Esophagus (tissue), 2 donors: ENCODE measurements at regions not wholly inside any gene's neighbourhood (a gene's known extent, or its start where the extent isn't known, plus 50 kb on each side); places are given as distances from the start of the nearest gene placed in this dataset.
"Not testable (repeated sequence)": the region's sequence is repeated elsewhere in the genome, so short reads cannot be mapped to it uniquely, and the experiment has no call there.

Experiments used
- H3K27ac ChIP-seq, 2 donors: one replicate each; pipeline ENCODE4 v1.5.1; 2013; ENCODE audit warnings: low read depth in 2 of 2, mild to moderate bottlenecking in 2 of 2, inconsistent platforms in 1 of 2, low read length in 1 of 2, moderate library complexity in 1 of 2
- H3K27me3 ChIP-seq, 2 donors: one replicate each; pipeline ENCODE4 v1.6.1; 2013; ENCODE audit warnings: low read length in 2 of 2, control low read depth in 1 of 2, mild to moderate bottlenecking in 1 of 2; ENCODE audit not compliant: insufficient read depth in 2 of 2, control insufficient read depth in 1 of 2
- H3K36me3 ChIP-seq, 2 donors: one replicate each; pipeline ENCODE4 v1.6.1; 2013; ENCODE audit warnings: low read length in 1 of 2; ENCODE audit not compliant: control insufficient read depth in 2 of 2, insufficient read depth in 2 of 2
- H3K4me1 ChIP-seq, 2 donors: one replicate each; pipeline ENCODE4 v1.6.1; 2013; ENCODE audit warnings: low read length in 1 of 2; ENCODE audit not compliant: control insufficient read depth in 2 of 2, insufficient read depth in 2 of 2
- H3K4me3 ChIP-seq, 2 donors: one replicate each; pipeline ENCODE4 v1.5.1; 2013; ENCODE audit warnings: low read length in 2 of 2, mild to moderate bottlenecking in 2 of 2, low read depth in 1 of 2, moderate library complexity in 1 of 2
- H3K9me3 ChIP-seq, 2 donors: one replicate each; pipeline ENCODE4 v1.6.1; 2013; ENCODE audit warnings: mild to moderate bottlenecking in 2 of 2, low read depth in 1 of 2, low read length in 1 of 2, moderate library complexity in 1 of 2; ENCODE audit not compliant: control insufficient read depth in 2 of 2, insufficient read depth in 1 of 2
- WGBS, 2 donors: extraction: QIAGEN DNeasy Blood & Tissue Kit; methylation state at CpG; one replicate each; pipeline ENCODE4 v1.1.7; 2013; 5-methylcytosine and 5-hydroxymethylcytosine counted together
- donor health status: healthy with polysubstance abuse.
- donor health status: Bipolar disorder and iron deficiency.

DNA sequence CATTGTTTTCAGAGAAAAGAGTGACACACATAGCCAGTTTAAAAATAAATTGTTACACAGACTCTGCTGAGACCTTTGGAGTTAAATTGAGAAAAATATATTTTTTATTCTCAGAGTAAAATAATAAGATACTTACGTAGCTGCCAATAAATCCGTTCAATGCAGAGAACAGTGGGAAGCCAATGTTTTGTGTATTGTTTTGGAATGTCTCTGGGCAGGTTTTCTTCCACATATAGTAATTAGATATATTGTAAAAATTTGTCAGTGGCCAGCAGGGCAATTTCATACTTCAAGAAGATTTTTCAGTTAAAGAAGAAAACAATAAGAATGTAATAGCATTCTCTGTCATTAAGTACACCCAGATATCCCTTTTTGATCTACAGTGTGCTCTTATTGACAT lies 999.5 kb upstream of the INTU start:
- Histone ChIP-seq H3K4me3 (no peak overlapping the region), H3K36me3 (no peaks in the 10 kb centered on the region), H3K9me3 (no peaks in the 10 kb centered on the region), H3K27me3 (no peaks in the 10 kb centered on the region), H3K4me1 (no peaks in the 10 kb centered on the region), H3K27ac (no peak overlapping the region)
- WGBS, 2 donors, result 81 to 83% methylated on average over 2 of the region's 2 CpGs

GRCh38 chr4:126637706-126638105 lies 995.1 kb upstream of the INTU start:
- H3K4me3 ChIP-seq, result no peak overlapping the region
- no peaks in the 10 kb centered on the region for H3K4me1 ChIP-seq
- H3K27ac ChIP-seq, result no peak overlapping the region
- no peaks in the 10 kb centered on the region for H3K27me3 ChIP-seq
- H3K36me3 ChIP-seq, result no peaks in the 10 kb centered on the region
- no peaks in the 10 kb centered on the region for H3K9me3 ChIP-seq
- 87 to 90% methylated on average over 3 of the region's 3 CpGs for WGBS, 2 donors

DNA sequence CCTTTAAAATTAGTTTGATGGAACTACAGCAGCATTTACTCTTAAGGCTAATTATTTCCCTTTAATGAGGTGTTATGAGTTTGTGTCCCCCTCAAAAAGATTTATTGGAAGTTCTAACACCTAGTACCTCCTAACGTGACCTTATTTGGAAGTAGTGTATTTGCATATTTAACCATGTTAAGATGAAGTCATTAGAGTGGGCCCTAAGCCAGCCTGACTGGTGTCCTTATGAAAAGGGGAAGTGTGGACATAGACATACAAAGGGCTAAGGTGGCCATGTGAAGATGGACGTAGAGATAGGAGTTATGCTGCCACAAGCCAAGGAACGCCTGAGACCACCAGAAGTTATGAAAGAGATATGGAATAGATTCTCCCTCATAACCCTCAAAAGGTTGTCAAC lies 985.4 kb upstream of the INTU start:
- Histone ChIP-seq H3K9me3 (no peaks in the 10 kb centered on the region), H3K4me3 (no peak overlapping the region), H3K27me3 (no peaks in the 10 kb centered on the region), H3K4me1 (no peaks in the 10 kb centered on the region), H3K27ac (no peak overlapping the region), H3K36me3 (no peaks in the 10 kb centered on the region)
- WGBS, 2 donors, result 82 to 88% methylated on average over 3 of the region's 3 CpGs

GRCh38 chr4:126647756-126648397 lies 984.9 kb upstream of the INTU start:
- Histone ChIP-seq H3K27me3 (no peaks in the 10 kb centered on the region), H3K36me3 (no peaks in the 10 kb centered on the region), H3K4me1 (no peaks in the 10 kb centered on the region), H3K27ac (no peak overlapping the region), H3K4me3 (no peak overlapping the region), H3K9me3 (no peaks in the 10 kb centered on the region)
- WGBS, 2 donors, result 49 to 52% methylated on average over 3 of the region's 3 CpGs

- Histone ChIP-seq H3K27ac (no peak overlapping the region), H3K9me3 (no peaks in the 10 kb centered on the region), H3K4me3 (no peak overlapping the region), H3K4me1 (no peaks in the 10 kb centered on the region), H3K27me3 (no peaks in the 10 kb centered on the region), H3K36me3 (no peaks in the 10 kb centered on the region)
- whole genome bisulfite sequencing, 2 donors, result 51 to 64% methylated on average over 1 of the region's 1 CpG
These were observed 974.3 kb upstream of the INTU start for GRCh38 chr4:126658411-126658810.

- Histone ChIP-seq H3K9me3 (no peaks in the 10 kb centered on the region), H3K27me3 (no peaks in the 10 kb centered on the region), H3K27ac (no peak overlapping the region), H3K4me1 (no peaks in the 10 kb centered on the region), H3K4me3 (no peak overlapping the region), H3K36me3 (no peaks in the 10 kb centered on the region)
These were observed 971.6 kb upstream of the INTU start for GRCh38 chr4:126661194-126661593.

DNA sequence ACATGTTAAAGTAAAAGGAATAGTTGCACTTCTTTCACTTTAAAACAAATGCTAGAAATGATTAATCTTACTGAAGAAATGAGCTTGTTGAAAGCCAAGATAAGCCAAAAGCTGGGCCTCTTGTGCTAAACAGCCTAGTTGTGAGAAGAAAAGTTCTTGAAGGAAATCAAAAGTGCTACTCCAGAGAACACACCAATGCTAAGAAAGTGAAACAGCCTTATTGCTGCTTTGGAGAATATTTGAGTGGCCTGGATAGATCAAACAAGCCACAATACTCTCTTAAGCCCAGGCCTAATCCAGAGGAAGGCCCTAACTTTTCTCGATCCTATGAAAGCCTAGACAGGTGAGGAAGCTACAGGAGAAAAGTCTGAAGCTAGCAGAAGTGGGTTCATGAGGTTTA lies 967.9 kb upstream of the INTU start:
- Histone ChIP-seq H3K9me3 (no peaks in the 10 kb centered on the region), H3K4me1 (no peaks in the 10 kb centered on the region), H3K4me3 (no peak overlapping the region), H3K27ac (no peak overlapping the region), H3K27me3 (no peaks in the 10 kb centered on the region), H3K36me3 (no peaks in the 10 kb centered on the region)
- 84 to 93% methylated on average over 1 of the region's 1 CpG for WGBS, 2 donors

DNA sequence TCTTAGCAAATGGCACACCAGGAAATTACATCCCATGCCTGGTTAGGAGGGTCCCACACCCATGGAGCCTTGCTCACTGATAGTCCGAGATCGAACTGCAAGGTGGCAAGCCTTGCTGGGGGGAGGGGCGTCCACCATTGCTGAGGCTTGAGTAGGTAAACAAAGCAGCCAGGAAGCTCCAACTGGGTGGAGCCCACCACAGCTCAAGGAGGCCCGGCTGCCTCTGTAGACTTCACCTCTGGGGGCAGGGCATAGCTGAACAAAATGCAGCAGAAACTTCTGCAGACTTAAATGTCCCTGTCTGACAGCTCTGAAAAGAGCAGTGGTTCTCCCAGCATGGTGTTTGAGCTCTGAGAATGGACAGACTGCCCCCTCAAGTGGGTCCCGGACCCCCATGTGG lies 962.7 kb upstream of the INTU start:
- not testable (repeated sequence) for H3K4me3 ChIP-seq, H3K4me1 ChIP-seq, H3K36me3 ChIP-seq, H3K27me3 ChIP-seq, H3K9me3 ChIP-seq, H3K27ac ChIP-seq
- WGBS, 2 donors, result 77 to 88% methylated on average over 5 of the region's 5 CpGs

DNA sequence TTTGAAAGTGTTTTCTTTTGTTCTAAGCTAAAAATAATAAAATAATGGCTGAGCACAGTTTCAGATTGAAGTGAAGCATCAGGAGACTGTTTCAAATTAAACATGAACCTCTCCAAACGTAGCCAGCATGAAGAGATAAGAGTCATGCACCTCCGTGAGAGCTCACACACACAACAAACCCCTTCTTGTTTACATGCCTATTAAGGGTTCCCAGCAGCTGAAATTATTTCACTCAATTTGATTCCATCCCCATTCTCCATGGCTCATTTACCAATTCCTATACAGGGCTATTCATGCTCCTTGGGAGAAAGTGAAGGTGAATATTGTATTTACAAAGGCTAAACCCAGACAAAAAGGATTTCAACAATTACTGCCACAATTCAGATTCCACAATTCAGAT lies 954.1 kb upstream of the INTU start:
- H3K9me3 ChIP-seq, result no peaks in the 10 kb centered on the region
- H3K27me3 ChIP-seq, result no peaks in the 10 kb centered on the region
- no peak overlapping the region for H3K4me3 ChIP-seq
- no peaks in the 10 kb centered on the region for H3K4me1 ChIP-seq
- H3K36me3 ChIP-seq, result no peaks in the 10 kb centered on the region
- H3K27ac ChIP-seq, result no peak overlapping the region
- 58 to 81% methylated on average over 2 of the region's 2 CpGs for WGBS, 2 donors

GRCh38 chr4:126679303-126679702 lies 953.5 kb upstream of the INTU start:
- Histone ChIP-seq H3K9me3 (no peaks in the 10 kb centered on the region), H3K27ac (no peak overlapping the region), H3K4me3 (no peak overlapping the region), H3K27me3 (no peaks in the 10 kb centered on the region), H3K36me3 (no peaks in the 10 kb centered on the region), H3K4me1 (no peaks in the 10 kb centered on the region)
- WGBS, 2 donors, result 68 to 76% methylated on average over 2 of the region's 2 CpGs
